Inflammatory macrophage treated with lipopolysaccharide for 4 hours (primary cell): ENCODE measurements at regions not wholly inside any gene's neighbourhood (a gene's known extent, or its start where the extent isn't known, plus 50 kb on each side); places are given as distances from the start of the nearest gene placed in this dataset.
"Not testable (repeated sequence)": the region's sequence is repeated elsewhere in the genome, so short reads cannot be mapped to it uniquely, and the experiment has no call there.

ENCODE experiments used
- DNase-seq: peaks from one replicate; pipeline ENCODE4 v3.0.0-alpha.2; 2020

DNA sequence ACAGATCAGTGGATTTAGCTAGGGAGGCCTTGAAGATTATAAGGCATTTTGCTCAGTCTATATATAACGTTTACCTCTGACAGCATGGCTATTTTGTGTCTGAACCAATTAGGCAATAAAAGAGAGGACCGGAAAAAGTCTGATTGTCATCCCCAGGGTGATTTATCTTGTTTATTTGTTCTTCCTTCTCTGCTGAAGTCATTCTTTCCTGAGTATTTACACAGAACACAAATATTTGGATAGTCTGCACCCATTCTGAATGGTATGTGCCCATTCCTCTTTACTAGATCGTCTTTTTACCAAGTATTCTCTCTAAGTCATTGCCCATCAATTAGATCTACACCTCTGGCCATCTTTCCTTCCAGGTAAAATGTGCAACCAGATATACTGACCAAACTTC, 1602.9 kb downstream of the KCNT2 start:
- no peak for DNase-seq

DNA sequence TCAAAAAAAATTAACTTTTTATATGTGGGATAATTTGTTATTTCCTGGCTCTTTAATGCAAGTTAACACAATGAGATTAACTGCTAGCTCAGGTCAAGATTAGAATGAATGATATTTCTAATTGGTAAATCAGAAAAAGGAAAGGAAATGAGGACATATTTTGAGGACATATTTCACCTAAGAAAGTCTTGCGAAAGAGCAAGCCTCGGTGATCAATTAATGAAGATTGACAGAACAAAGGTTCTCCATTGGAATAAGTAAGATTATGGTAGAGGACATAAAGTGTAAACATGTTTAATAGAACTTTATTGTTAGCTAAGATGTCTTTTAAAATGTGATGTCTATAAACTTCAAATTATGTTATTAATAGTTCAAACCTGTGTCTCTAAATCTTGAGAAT, 1617.8 kb downstream of the KCNT2 start:
- DNase-seq: no peak

DNA sequence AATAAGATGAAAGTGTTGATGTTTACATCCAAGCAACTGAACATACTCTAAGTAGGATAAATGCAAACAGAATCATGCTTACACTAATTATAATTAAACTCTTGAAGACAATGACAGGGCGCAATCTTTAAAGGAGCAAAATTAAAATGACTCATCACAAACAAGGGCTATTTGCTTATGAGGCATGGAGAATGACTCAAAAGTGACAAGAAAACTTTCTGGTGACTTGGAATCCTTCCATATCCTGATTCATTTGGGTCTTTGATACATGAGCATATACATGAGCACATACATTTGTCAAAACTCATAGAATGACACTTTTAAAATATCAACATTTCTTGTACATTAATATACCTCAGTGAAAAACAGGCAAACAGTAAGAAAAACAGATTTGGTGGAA, 1632.3 kb downstream of the KCNT2 start:
- DNase-seq: no peak

DNA sequence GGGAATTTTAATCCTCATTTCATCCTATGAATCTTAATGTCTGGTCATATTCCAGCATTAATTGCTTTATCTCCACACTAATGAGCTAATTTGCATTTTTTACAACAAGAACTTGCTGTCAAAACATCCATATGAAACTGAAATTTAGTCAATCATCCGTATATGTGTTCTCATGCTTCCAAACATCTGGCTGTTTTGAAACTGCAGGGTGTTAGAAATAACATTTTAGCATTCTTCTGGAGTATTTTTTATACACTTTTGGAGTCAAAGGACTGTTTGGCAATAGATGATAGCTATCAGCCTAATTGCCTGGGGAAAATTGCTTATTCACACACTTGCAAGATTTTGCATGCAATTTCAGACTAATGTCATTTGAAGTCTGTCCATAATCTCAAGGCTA, 1639.3 kb downstream of the KCNT2 start:
- DNase-seq: no peak

DNA sequence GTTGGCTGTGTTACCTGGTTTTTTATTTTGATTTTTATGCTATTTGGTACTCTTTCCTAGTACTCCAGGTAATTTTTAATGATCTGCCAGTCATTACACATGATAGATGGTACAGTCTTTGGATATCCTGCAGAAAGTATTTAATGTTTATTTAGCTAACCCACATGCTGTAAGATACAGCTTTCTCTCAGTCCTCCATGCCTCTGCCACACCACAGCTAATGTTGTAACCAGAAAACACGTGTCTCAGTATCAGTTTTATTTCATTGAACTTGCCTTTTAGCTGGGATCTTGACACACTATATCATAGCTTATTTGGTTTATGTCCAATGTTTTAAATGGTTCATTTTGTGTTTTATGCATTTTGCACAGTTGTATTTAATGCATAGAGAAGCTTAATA, 1648.4 kb downstream of the KCNT2 start:
- DNase-seq: no peak

DNA sequence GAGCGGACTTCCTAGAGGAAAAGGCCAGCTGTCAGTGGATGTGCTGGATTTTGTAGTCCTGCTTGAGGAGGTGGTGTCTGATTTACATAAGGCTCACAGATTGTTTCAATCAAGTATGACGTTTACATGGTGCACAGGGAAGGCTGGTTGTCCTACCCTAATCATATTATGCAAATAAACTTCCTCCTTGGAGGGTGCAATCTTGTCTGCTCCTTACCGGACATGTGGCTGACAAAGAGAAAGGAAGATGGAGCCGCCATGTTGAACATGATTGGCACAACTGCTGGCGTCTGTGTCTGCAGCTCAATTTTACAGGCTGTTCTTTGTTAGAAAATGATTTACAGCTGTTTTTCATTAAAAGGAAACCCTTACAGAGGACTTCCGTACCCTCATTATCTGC, 1656.1 kb downstream of the KCNT2 start:
- no peak for DNase-seq

DNA sequence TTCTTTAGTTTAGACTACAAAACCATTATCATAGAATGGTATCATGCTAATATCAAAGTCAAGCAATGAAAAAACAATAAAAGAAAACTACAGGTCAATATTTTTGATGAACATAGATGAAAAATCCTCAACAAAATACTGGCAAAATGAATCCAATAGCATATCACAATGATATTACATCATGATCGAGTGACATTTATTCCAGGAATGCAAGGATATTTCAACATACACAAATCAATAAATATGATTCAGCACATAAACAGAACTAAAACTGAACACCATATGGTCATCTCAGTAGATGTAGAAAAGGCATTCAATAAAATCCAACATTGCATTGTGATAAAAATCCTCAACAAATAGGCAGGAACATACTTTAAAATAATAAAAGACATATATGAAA, 1657.7 kb downstream of the KCNT2 start:
- no peak for DNase-seq

DNA sequence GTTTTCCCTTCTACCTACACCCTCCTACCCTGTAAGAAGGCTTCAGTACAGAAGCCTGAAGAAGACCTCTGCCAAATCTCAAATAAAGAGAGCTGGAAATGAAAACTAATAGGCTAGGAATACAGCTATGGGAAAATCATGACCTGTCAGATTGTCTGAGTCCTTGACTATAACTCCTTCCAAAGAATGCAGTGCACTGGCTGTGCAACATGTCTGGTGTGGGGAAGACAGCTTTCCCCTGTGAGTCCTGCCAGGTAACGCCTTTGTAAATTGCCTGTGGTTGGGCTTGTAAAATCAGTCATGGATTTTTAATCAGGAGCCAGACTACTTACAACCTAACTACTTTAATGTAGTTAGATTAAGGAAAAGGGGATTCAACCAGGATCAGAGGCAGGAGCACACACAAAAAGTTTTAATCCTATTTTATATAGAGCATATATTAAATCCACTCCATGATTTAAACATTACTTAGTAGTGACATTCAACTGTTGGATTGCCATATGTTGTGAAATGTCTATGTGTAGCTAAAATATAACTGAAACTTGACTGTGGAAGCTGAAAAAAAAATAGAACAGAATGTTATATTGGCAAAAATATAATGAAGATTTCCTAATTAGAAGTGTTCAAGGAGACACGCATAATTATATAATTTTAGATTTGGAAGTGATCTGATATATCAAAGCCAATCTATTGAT, 1667.8 kb downstream of the KCNT2 start:
- no peak for DNase-seq

DNA sequence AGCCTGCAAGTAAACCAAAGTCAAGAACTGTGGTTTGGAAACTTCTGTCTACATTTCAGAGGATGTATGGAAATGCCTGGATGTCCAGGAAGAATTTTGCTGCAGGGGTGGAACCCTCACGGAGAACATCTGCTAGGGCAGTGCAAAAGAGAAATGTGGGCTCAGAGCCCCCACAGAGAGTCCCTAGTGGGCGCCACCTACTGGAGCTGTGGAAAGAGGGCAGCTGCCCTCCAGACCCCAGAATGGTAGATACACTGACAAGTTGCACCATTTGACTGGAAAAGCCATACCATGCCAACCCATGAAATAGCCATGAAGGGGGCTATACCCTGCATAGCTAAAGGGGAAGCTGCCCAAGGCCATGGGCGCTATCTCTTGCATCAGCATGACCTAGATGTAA, 1672.4 kb downstream of the KCNT2 start:
- no peak for DNase-seq

DNA sequence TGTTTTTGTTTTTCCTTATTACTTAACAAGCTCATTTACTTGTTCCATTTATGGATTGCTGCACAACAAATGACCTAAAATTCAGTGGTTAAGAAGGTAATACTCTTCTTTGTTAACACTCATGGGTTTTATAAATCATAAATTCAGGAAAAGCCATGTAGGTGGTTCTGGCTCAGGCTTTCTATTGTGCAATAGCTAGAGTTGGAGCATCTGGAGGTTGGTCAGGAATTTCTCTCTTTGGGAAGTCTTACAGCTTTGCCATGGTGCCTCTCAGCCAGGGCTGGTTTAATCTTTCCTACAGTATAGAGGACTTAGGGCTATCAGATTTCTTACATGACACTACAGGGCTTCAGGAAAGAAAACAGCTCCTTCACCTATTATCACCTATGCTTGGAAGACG, 1677.1 kb downstream of the KCNT2 start:
- no peak for DNase-seq

DNA sequence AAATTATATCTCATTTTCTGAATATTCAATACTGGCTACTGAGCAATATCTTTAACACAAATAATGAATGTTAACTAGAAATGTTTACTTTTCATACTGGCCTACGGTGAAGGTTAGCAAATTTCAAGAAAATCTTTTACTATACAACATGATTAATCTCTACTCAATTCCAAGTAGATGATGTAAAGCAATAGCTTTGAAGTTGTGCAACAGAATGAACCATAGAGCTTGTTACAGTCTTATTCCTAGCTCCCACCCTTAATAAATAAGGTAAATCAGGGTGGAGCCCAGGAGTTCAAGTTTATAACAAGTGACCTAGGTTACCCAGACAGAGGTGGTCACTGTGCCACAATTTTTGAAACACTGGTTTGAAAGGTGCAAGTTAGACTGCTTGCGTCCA, 1678.1 kb downstream of the KCNT2 start:
- no peak for DNase-seq

DNA sequence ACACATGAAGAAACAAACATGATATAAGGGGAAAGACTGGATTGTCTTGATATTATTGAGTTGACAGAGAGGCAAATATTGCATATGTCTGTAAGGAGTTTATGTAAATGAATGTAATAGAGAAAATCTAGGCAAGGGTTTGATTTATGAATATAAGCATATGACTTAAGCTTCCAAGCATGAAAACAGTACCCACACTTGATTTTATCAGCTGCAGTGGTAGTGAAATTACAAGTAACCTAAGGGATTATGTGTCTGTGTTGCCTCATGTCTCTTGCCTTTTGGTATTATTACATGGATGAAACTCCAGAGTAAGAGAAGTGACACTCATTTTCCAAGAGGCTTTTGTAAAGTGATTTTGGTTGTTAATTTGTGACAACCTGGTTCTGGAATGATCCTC, 1678.9 kb downstream of the KCNT2 start:
- DNase-seq: no peak

DNA sequence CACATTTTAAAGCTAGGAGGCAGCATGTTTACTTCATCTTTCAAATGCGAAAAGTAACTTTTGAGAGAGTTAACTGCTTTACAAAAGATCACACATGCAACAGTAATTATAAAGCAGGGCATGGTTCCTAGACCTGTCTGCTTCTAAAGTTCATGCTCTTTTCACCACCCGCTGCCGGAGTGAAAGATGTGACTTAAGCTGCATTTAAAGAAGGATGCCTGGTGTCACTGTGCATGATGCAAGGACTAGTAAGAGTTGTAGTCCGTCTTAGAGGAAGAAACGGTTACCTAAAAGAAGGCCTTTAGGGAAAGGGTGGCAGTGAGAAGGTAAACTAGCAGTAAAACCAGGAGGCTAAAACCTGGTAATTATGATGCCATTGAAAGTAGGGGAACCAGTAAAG, 1689.1 kb downstream of the KCNT2 start:
- DNase-seq: no peak

DNA sequence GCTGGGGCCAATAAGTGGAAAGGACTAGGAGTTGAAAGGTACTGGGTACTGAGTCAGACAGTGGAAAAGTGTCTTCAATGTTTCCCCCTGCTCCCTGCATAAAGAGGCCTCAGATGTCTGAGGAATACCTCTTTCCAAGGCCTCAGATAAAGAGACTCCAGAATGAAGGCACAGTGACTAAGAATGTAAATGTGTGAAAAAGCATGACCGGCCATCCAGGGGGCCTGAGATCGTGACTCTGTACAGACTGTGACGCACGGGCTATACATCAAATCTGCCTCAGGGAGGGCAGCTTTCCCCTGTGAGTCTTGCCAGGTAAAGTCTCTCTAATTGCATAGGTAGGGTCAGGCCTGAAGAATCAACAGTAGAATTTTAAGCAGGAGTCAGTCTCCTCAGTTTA, 1690.5 kb downstream of the KCNT2 start:
- no peak for DNase-seq

DNA sequence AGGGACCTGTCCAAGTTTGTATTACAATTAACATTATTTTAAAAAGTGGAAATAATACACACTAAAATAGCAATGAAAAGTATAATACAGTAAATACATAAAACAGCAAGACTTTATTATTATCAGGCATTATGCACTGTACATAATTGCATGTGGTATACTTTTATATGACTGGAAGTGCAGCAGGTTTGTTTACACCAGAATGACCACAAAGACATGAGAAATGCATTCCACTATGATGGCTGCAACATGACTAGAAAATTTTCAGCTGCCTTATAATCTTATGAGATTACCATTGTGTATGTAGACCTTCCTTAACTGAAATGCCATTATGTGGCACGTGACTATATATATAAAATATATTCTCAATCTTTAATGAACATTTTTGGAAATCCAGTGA, 1699.6 kb downstream of the KCNT2 start:
- no peak for DNase-seq

DNA sequence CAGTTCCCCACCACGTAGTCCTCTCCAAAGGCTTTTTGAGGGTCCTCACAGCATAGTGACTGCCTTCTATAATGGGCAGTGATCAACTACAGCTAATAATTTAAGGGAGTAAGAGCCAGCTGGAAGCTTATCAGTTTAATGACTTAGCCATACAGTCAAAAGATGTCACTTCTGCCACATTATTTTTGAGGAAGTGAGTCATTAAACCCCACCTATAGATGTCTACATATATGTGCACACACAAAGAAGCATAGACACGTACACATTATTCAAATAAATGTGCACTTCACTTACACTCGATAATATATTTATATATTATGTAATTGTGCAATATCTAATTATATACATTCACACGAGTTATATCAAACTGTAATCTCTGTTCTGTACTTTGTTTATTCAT, 1704.7 kb downstream of the KCNT2 start:
- DNase-seq: no peak

DNA sequence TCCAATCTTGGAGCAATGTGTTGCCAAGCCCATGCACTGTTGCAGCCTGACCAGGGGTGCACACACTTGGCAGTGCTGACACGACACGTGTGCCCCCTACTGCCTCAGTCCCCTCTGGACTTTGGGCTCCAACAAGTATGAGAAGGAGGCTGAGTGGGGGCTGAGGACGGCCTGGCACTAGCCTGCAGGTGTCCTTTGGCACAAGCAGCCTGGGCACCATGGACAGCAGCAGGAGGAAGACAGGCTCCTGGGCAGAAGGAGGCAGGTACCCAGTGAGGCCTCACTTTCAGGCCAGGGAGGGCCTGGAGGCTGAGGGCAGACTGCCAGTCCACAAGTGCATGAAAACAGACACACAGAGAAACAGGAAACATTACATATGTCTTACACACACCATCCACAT, 1702.9 kb upstream of the B3GALT2 start:
- DNase-seq: no peak

DNA sequence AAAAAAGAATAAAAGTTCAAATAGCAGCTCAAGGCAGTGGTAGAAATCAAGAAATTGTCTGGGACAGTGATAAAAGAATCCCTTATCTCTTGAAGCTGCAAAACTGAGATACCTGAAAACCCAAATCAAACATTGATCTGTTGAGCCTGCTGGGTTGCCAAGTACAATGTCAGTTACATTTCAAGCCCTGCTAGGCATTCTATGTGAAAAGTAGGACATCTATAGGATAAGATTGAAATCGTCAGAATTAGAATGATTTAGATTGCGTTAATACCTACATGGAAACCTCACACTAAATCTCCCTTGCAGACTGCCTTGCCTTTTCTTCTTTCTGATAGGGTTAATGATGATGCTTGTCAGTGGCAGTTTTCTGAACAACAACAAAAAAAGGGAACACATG, 1684.4 kb upstream of the B3GALT2 start:
- DNase-seq: no peak

DNA sequence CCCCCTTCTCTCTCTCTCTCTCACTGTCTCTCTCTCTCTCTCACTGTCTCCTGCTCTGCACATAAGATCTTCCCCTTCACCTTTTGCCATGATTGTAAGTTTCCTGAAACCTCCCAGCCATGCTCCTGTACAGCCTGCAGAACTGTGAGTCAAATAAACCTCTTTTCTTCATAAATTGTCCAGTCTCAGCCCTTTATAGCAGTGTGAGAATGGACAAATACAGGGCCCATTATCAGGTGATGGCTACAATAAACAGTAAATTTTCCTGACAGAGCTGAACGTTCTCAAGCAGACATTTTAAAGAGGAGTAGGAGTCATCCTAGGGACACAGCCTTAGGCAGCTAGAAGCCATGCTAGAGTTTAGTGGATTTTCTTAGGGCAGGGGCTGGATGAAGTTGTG, 1679.7 kb upstream of the B3GALT2 start:
- no peak for DNase-seq

DNA sequence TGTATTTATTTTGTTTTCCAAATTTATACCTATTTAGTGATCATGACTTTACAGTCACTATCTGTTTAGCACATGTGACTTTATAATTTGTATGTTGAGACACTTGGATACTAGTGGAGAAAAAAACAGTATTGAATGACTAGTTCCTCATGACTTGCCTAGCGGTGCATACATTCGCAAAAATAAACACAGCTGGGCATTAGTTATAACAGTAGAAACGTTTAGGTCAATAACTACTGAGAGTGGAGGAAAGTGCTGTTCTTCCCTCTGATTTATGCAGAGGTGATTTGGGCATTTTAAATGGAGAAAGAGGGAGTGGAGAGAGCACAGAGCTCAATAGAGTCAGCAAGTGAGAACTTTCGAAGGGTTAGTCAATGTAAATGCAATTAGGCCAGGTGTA, 1679.0 kb upstream of the B3GALT2 start:
- no peak for DNase-seq

DNA sequence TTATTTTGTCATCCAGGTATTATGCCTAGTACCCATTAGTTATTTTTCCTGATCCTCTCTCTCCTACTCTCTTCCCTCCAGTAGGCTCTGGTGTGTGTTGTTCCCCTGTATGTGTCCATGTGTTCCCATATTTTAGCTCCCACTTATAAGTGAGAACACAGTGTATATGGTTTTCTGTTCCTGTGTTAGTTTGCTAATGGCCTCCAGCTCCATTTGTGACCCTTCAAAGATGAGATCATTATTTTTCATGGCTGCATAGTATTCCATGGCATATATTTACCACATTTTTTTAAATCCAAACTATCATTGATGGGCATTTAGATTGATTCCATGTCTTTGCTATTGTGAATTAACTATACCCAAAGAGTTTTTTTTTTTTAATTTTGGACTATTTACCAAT, 1675.7 kb upstream of the B3GALT2 start:
- no peak for DNase-seq

DNA sequence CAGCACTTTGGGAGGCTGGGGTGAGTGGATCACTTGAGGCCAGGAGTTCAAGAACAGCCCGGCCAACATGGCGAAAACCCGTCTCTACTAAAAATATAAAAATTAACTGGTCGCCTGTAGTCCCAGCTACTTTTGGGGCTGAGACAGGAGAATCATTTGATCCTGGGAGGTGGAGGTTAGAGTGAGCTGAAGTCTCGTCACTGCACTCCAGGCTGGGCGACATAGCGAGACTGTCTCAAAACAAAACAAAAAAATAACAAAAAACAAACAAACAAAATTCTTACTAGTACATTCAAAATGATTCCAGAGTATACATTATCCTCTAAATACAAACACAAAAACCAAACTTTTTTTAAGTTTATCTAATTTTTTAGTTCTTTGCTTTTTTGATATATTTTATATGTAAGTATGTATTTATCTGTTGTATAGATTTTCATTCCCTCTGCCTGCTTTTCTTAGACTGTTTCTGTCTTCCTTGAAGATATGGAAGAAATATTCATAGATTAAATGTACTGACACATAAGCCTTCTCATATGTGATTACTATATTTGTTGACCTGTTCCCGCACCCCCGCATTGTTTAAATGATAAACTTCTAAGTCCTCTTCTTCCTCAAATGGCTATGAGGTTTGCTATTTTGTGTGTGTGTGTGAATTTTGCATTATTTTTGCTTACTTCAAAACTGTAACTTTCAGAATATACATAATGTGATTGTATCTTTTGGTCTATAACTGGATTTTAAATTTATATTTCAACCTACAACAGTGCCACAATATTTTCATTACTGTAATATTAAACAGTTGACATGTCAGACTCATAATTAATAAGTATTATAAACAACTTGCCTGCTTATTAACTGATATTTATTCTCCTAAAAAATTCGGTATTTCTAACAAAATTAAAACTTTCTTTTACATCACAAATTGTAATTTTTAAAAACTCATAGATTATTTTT, 1674.1 kb upstream of the B3GALT2 start:
- no peak for DNase-seq

DNA sequence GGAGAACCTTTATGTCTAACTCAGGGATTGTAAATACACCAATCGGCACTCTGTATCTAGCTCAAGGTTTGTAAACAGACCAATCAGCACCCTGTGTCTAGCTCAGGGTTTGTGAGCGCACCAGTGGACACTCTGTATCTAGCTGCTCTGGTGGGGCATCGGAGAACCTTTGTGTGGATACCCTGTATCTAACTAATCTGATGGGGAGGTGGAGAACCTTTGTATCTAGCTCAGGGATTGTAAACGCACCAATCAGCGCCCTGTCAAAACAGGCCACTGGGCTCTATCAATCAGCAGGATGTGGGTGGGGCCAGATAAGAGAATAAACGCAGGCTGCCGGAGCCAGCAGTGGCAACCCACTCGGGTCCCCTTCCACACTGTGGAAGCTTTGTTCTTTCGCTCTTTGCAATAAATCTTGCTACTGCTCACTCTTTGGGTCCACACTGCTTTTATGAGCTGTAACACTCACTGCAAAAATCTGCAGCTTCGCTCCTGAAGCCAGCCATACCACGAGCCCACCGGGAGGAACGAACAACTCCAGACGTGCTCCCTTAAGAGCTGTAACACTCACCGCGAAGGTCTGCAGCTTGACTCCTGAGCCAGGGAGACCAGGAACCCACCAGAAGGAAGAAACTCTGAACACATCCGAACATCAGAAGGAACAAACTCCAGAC, 1673.2 kb upstream of the B3GALT2 start:
- not testable (repeated sequence) for DNase-seq
